Spleen (tissue), 7 donors: ENCODE measurements at regions not wholly inside any gene's neighbourhood (a gene's known extent, or its start where the extent isn't known, plus 50 kb on each side); places are given as distances from the start of the nearest gene placed in this dataset.

Experiments used
- CTCF ChIP-seq, 11 experiments: fragments of 200-600 bp in 7 of 11; fragments of 450-650 bp in 4 of 11; sonication (generic) in 4 of 11; IDR thresholded peaks in 8 of 11; conservative IDR thresholded peaks in 3 of 11; 1 replicate in 7 of 11; 2 replicates in 4 of 11; pipeline versions ENCODE4 v1.4.0 to v1.8.0; 2016 to 2021; ENCODE audit warnings: antibody characterized with exemption in 11 of 11, inconsistent platforms in 4 of 11, mild to moderate bottlenecking in 1 of 11
- POLR2A ChIP-seq, 3 donors: fragments of 450-650 bp; IDR thresholded peaks; one replicate each; pipeline ENCODE4 v1.5.1; 2017; ENCODE audit warnings: antibody characterized with exemption in 3 of 3, mild to moderate bottlenecking in 1 of 3
- donor health status: DM: no; HTN: no; CAD: no; lungs with moderate emphysema.
- donor health status: DM: no; HTN: no; CAD: no.
- donor health status: DM: no; HTN: no; CAD: no.

GRCh38 chr2:134136731-134137130 is 117.1 kb upstream of the MGAT5 start:
- TF ChIP-seq CTCF (IDR thresholded peaks at IDR 0.05 in 8 of 11, conservative IDR thresholded peaks at IDR 0.05 in 3 of 11): no peak
- no peak for TF ChIP-seq POLR2A (IDR thresholded peaks at IDR 0.05)
